HG02884 (cell line): ENCODE measurements at regions not wholly inside any gene's neighbourhood (a gene's known extent, or its start where the extent isn't known, plus 50 kb on each side); places are given as distances from the start of the nearest gene placed in this dataset.

Experiments used
- ATAC-seq: cut with Tn5 transposase; IDR thresholded peaks from one replicate; pipeline ENCODE4 v1.9.1; 2021; ENCODE audit warnings: mild to moderate bottlenecking, moderate library complexity; ENCODE audit not compliant: unreplicated experiment

DNA sequence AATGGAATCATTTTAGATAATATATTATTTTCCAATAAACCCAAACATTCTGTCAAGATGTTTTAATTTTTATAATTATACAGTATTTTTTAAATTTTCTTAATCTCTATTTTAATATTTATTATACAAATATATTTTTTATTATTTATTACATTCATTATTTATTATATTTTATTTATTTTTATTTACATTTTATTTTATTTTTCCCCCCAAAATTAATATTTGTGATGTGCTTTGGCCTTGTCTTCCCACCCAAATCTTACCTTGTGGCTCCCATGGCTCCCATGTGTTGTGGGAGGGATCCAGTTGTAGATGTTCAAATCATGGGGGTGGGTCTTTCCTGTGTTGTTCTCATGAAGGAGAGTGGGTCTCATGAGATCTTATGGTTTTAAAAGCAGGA, 382.1 kb downstream of the TLE4 start:
- ATAC-seq = no peak

- no peak for ATAC-seq
Measured at GRCh38 chr9:79952401-79952800, 380.6 kb downstream of the TLE4 start.

GRCh38 chr9:79946712-79947111, 374.9 kb downstream of the TLE4 start:
- ATAC-seq = no peak

DNA sequence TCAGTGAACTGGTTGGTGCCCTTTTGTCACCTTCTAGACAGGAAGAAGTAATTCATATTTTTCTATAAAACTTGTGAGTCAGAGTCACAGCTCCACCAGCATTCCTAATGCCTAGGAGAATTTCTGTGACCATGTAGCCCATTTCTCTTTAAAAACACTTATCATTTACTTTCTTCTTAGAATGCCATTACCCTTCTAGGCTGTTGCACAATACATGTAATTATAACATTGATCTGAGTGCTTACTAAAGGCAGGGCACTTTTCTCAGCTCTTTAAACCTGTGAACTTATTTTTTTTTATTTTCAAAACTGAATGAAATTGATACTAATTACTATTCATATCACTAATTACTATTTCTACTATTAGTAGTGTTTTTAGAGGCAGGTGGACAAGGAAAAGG, 373.7 kb downstream of the TLE4 start:
- ATAC-seq = no peak

DNA sequence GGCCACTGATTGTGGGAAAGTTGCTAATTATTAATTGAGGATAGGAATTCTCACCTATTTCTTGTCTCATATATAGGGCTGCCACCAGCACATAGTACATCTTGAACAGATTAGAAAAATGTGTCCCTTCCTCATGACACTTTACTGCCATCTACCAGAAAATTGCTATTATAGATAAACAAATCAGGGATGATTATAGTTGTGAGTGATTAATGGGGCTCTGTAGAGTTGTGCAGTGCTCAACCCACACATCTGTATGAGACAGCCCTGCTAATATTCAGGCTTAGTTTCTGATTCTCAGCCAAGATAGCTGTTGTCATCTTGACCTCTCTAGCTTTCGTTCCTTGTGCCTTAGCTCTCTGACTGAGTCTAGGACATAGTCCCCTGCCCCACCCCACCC, 373.3 kb downstream of the TLE4 start:
- ATAC-seq = no peak

- ATAC-seq = no peak
Measured at GRCh38 chr9:79940919-79941318, 369.2 kb downstream of the TLE4 start.

- no peak for ATAC-seq
Measured at GRCh38 chr9:79939819-79940218, 368.1 kb downstream of the TLE4 start.

GRCh38 chr9:79936336-79936735, 364.6 kb downstream of the TLE4 start:
- ATAC-seq = no peak

DNA sequence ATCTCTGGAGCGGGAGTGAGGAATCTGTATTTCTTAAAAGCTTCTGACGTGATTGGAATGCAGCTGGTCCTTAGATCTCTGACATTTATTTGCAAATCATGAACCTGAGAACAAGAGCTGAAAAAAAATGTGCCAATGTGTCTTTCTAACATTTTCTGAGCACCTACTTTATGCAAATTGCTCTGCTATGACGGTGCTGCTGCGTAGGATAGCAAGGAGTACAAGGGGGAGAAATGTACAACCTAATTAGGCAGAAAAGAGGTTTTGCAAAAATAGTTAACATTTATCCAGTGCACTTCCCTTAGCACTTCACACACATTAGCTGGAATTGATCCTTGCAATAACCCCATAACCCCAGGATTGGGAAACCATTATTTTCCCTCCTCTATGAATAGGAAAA, 357.5 kb downstream of the TLE4 start:
- ATAC-seq = no peak

GRCh38 chr9:79928661-79929223, 357.0 kb downstream of the TLE4 start:
- ATAC-seq = no peak

GRCh38 chr9:79925326-79925725, 353.6 kb downstream of the TLE4 start:
- no peak for ATAC-seq

GRCh38 chr9:79924836-79925235, 353.1 kb downstream of the TLE4 start:
- no peak for ATAC-seq

DNA sequence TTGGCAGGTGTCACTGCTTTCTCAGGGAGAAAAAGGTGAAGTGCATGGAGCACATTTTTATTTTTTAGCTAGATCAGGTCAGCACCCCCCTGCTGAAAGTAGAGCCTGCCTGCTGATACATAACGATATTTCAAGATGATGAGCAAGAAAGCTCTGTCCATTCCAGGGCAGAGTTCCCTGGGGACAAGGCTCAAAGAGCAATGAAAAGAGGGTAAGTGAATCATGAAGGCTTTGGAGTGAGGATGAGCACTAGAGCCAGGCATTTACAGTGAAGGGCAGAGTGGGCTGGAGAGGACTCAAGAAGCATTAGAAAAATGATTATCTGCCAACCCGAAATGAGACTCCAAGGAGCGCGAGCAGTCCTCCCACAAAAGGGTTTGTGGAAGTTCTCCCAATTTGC, 345.7 kb downstream of the TLE4 start:
- no peak for ATAC-seq

GRCh38 chr9:79913867-79914266, 342.1 kb downstream of the TLE4 start:
- ATAC-seq = no peak

DNA sequence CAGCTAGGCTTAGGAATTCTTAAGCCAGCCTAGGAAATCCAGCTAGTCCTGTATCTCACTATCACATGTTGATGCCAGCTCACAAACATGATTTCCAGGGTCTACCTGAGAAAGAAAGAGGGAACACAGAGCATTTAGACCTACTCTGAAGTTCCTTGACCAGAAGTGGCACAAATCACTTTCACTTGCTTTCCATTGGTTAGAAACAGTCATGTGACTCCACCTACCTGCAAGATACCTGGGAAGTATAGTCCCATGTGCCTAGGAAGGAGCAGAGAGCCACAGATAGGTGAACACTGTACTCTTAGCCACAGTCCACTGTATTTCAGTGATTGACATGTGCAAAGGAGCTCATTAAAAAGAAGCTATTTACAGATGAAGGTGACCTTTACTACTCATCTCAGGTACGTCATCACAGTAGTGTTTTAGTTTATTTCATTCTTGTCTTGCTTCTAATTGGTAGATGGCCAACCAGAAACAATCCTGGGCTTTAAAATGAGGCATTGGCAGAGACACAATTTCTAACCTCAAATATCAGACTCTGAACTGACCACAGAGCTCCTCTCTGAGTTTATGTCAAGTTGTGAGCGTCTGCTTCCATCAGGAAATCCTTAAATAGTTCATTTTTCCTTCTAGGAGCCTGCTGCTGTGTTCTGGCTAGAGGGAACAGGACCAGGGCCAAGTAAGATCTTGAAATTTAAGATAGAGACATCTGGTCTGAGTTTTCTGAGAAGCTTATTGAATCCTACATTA, 340.7 kb downstream of the TLE4 start:
- no peak for ATAC-seq

DNA sequence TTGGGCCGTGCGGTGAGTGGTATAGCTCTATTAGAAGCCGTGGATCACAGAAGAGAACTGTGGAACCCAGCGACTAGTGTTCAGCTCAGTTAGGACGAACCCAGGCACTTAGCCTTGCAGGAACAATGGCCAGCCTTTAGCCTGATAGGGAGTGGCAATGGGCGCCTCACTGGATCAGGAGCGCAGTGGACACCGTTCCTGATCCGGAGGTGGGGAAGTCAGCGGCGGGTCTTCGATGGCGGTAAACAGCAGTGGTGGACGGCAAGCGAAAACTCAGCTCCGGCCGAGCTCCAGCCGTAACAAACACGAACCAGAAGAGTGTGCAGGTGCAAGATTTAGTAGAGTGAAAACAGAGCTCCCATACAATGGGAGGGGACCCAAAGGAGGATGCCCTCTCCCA, 340.0 kb downstream of the TLE4 start:
- ATAC-seq = no peak

DNA sequence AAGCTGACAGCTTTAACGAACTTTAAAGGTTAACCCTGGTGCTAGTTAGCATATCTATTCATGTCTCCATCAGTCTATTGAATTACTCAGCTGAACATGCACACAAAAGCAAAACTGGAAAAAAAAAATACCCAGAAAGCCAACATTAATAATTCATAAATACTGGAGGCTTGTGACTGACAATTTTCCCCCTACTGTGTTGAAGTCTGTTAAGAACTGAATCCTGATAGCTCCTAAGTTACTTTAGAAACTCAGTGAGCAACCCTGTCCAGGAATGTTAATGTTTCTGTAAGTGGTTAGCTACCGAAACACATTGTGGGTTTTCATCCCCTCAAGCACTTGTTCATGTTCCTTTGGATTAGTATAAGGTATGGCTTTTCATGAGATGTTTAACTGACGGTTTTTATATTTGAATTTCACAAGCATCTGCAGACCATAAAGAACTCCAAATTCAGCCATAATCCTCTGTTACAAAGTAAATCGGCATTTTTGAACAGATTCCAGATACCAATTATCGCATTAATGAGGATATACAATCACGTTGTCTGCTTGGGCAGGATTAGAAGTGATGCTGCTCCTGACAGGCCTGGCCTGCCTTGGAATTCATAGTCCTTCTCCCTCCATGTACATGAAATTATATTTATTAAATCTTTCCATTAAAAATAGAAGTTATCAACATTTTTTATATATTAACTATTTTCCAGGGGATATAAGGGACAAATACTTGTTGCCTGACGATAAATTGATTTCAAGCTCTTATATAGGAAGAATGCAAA, 331.2 kb downstream of the TLE4 start:
- no peak for ATAC-seq

DNA sequence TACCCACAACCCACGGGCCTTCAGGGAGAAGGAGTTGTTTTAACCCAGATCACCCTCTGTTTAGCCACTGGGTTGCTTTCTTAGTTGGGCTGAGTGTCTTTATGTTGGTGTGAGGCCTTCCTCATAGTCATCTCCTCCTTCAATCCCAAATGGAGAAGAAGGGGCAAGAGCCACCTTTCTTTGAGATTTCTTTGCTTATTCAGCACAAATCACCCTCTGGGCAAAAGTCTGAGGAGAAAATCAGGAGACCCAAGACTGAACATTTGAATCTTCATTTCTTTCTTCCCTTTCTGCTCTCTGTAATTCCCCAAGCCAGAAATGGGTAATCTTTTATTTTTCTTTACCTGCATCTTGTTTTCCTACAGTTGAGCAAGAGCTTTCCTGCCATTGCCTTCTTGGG, 329.0 kb downstream of the TLE4 start:
- no peak for ATAC-seq

GRCh38 chr9:79896390-79896980, 324.7 kb downstream of the TLE4 start:
- no peak for ATAC-seq

GRCh38 chr9:79895232-79895631, 323.5 kb downstream of the TLE4 start:
- no peak for ATAC-seq

GRCh38 chr9:79889369-79889768, 317.6 kb downstream of the TLE4 start:
- ATAC-seq = no peak
